ENCODE measurements at regions not wholly inside any gene's neighbourhood (a gene's known extent, or its start where the extent isn't known, plus 50 kb on each side); places are given as distances from the start of the nearest gene placed in this dataset.

GRCh38 chr10:29926693-29927048 lies 132.7 kb downstream of the JCAD start:
- H3K4me1 Mint-ChIP-seq (ENCODE audit: unreplicated experiment), result peaks cover 41% of the 10 kb centered on the region
- no peak overlapping the region for H3K4me3 Mint-ChIP-seq (ENCODE audit: unreplicated experiment)
- H3K9me3 Mint-ChIP-seq (ENCODE audit: unreplicated experiment), result peaks cover 22% of the 10 kb centered on the region
- H3K36me3 Mint-ChIP-seq (ENCODE audit: unreplicated experiment), result peaks cover 9% of the 10 kb centered on the region
- no peak for DNase-seq (ENCODE audit: extremely low spot score, unreplicated experiment)
- TF ChIP-seq, protein P1, sequence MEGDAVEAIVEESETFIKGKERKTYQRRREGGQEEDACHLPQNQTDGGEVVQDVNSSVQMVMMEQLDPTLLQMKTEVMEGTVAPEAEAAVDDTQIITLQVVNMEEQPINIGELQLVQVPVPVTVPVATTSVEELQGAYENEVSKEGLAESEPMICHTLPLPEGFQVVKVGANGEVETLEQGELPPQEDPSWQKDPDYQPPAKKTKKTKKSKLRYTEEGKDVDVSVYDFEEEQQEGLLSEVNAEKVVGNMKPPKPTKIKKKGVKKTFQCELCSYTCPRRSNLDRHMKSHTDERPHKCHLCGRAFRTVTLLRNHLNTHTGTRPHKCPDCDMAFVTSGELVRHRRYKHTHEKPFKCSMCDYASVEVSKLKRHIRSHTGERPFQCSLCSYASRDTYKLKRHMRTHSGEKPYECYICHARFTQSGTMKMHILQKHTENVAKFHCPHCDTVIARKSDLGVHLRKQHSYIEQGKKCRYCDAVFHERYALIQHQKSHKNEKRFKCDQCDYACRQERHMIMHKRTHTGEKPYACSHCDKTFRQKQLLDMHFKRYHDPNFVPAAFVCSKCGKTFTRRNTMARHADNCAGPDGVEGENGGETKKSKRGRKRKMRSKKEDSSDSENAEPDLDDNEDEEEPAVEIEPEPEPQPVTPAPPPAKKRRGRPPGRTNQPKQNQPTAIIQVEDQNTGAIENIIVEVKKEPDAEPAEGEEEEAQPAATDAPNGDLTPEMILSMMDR (IDR thresholded peaks at IDR 0.05), result peak; percentile 63
- H3K27ac Mint-ChIP-seq (ENCODE audit: unreplicated experiment), result peak overlapping the region; percentile 78
- no peaks in the 10 kb centered on the region for H3K27me3 Mint-ChIP-seq (ENCODE audit: unreplicated experiment)

GRCh38 chr10:29925771-29926692 lies 133.4 kb downstream of the JCAD start:
- peaks cover 7% of the 10 kb centered on the region for H3K36me3 Mint-ChIP-seq (ENCODE audit: unreplicated experiment)
- TF ChIP-seq, protein P1 (IDR thresholded peaks at IDR 0.05), result no peak
- peak overlapping the region; percentile 78 for H3K27ac Mint-ChIP-seq (ENCODE audit: unreplicated experiment)
- no peaks in the 10 kb centered on the region for H3K27me3 Mint-ChIP-seq (ENCODE audit: unreplicated experiment)
- peaks cover 41% of the 10 kb centered on the region for H3K4me1 Mint-ChIP-seq (ENCODE audit: unreplicated experiment)
- H3K4me3 Mint-ChIP-seq (ENCODE audit: unreplicated experiment), result no peak overlapping the region
- peaks cover 19% of the 10 kb centered on the region for H3K9me3 Mint-ChIP-seq (ENCODE audit: unreplicated experiment)
- no peak for DNase-seq (ENCODE audit: extremely low spot score, unreplicated experiment)

DNA sequence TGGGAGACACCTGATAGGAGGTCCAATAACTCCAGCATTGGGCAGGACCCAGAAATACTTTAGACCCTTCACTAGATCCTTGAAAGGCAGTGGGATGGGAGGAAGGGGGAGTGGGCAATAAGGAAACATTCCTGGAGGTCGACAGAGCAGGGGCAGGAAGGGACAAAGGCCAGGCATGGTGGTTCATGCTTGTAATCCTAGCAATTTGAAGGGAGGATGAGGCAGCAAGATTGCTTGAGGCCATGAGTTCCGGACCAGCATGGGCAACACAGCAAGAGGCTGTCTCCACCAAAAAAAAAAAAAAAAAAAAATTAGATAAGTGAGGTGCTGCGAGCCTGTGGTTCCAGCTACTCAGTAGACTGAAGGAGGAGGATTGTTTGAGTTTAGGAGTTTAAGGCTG lies 134.9 kb downstream of the JCAD start:
- H3K27ac Mint-ChIP-seq (ENCODE audit: unreplicated experiment), result no peak overlapping the region
- TF ChIP-seq, protein P1 (IDR thresholded peaks at IDR 0.05), result no peak
- no peak overlapping the region for H3K4me3 Mint-ChIP-seq (ENCODE audit: unreplicated experiment)
- DNase-seq (ENCODE audit: extremely low spot score, unreplicated experiment), result no peak
- H3K4me1 Mint-ChIP-seq (ENCODE audit: unreplicated experiment), result peaks cover 47% of the 10 kb centered on the region
- peaks cover 4% of the 10 kb centered on the region for H3K36me3 Mint-ChIP-seq (ENCODE audit: unreplicated experiment)
- H3K9me3 Mint-ChIP-seq (ENCODE audit: unreplicated experiment), result peaks cover 5% of the 10 kb centered on the region
- H3K27me3 Mint-ChIP-seq (ENCODE audit: unreplicated experiment), result peaks cover 6% of the 10 kb centered on the region

- no peaks in the 10 kb centered on the region for H3K9me3 Mint-ChIP-seq (ENCODE audit: unreplicated experiment)
Observed at GRCh38 chr10:29923416-29923965, 135.9 kb downstream of the JCAD start.

GRCh38 chr10:29922892-29923291 lies 136.5 kb downstream of the JCAD start:
- Mint-ChIP-seq H3K27me3 (ENCODE audit: unreplicated experiment) (peaks cover 11% of the 10 kb centered on the region), H3K4me1 (ENCODE audit: unreplicated experiment) (peaks cover 47% of the 10 kb centered on the region), H3K36me3 (ENCODE audit: unreplicated experiment) (peaks cover 3% of the 10 kb centered on the region), H3K27ac (ENCODE audit: unreplicated experiment) (peak overlapping the region; percentile 80), H3K9me3 (ENCODE audit: unreplicated experiment) (no peaks in the 10 kb centered on the region), H3K4me3 (ENCODE audit: unreplicated experiment) (no peak overlapping the region)
- DNase-seq (ENCODE audit: extremely low spot score, unreplicated experiment), result no peak
- TF ChIP-seq, protein P1 (IDR thresholded peaks at IDR 0.05), result no peak

More at GRCh38 chr10:29923416-29923965, 135.9 kb downstream of the JCAD start:
- H3K4me1 Mint-ChIP-seq (ENCODE audit: unreplicated experiment), result peaks cover 47% of the 10 kb centered on the region
- TF ChIP-seq, protein P1 (IDR thresholded peaks at IDR 0.05), result no peak
- DNase-seq (ENCODE audit: extremely low spot score, unreplicated experiment), result no peak
- H3K27ac Mint-ChIP-seq (ENCODE audit: unreplicated experiment), result peak overlapping the region; percentile 80
- H3K36me3 Mint-ChIP-seq (ENCODE audit: unreplicated experiment), result peaks cover 3% of the 10 kb centered on the region
- peaks cover 11% of the 10 kb centered on the region for H3K27me3 Mint-ChIP-seq (ENCODE audit: unreplicated experiment)
- no peak overlapping the region for H3K4me3 Mint-ChIP-seq (ENCODE audit: unreplicated experiment)
